Esophagus muscularis mucosa (tissue), 4 donors: ENCODE measurements at regions not wholly inside any gene's neighbourhood (a gene's known extent, or its start where the extent isn't known, plus 50 kb on each side); places are given as distances from the start of the nearest gene placed in this dataset.

ENCODE experiments used
- DNase-seq: peaks from one replicate; pipeline ENCODE4 v3.0.0-alpha.2; 2017; ENCODE audit errors: extremely low spot score
- H3K27ac ChIP-seq, 4 donors: fragments of 200-600 bp; sonication (generic); replicated peaks in 1 of 4; 1 replicate in 3 of 4; 2 replicates in 1 of 4; pipeline ENCODE4 v1.5.1; 2016 to 2019; ENCODE audit warnings: mild to moderate bottlenecking in 1 of 4
- H3K27me3 ChIP-seq, 4 donors: fragments of 200-600 bp; sonication (generic); one replicate each; pipeline versions ENCODE4 v1.5.1 to v1.6.0; 2016 to 2019
- H3K36me3 ChIP-seq, 4 donors: fragments of 200-600 bp; sonication (generic); one replicate each; pipeline ENCODE4 v1.5.1; 2016 to 2019
- H3K4me1 ChIP-seq, 4 donors: fragments of 200-600 bp; sonication (generic); one replicate each; pipeline ENCODE4 v1.5.1; 2016 to 2019
- H3K4me3 ChIP-seq, 4 donors: fragments of 200-600 bp; sonication (generic); 1 replicate in 2 of 4; 2 replicates in 2 of 4; pipeline ENCODE4 v1.5.1; 2016 to 2019; ENCODE audit warnings: mild to moderate bottlenecking in 4 of 4, moderate library complexity in 1 of 4
- H3K9me3 ChIP-seq, 4 donors: fragments of 200-600 bp; sonication (generic); 1 replicate in 3 of 4; 2 replicates in 1 of 4; pipeline ENCODE4 v1.5.1; 2016 to 2019
- CTCF ChIP-seq, 3 experiments: fragments of 200-600 bp in 2 of 3; fragments of 450-650 bp in 1 of 3; sonication (generic) in 2 of 3; IDR thresholded peaks; one replicate each; pipeline ENCODE4 v1.5.1; 2017 to 2019; ENCODE audit warnings: antibody characterized with exemption in 3 of 3, mild to moderate bottlenecking in 2 of 3, moderate library complexity in 1 of 3
- EP300 ChIP-seq: sonication (generic); formaldehyde crosslinking; IDR thresholded peaks from one replicate; pipeline ENCODE4 v1.6.1; 2017; ENCODE audit warnings: antibody characterized with exemption
- POLR2A ChIP-seq: fragments of 450-650 bp; IDR thresholded peaks from one replicate; pipeline ENCODE4 v1.6.1; 2017; ENCODE audit warnings: antibody characterized with exemption, moderate library complexity, mild to moderate bottlenecking, low read depth
- POLR2AphosphoS5 ChIP-seq, 2 donors: sonication (generic); formaldehyde crosslinking; IDR thresholded peaks; one replicate each; pipeline ENCODE4 v1.6.1; 2017; ENCODE audit warnings: antibody characterized with exemption in 2 of 2
- WGBS: methylation state at CpG from one replicate; pipeline ENCODE4 v1.1.5; 2018; 5-methylcytosine and 5-hydroxymethylcytosine counted together
- intact Hi-C: fragments of 100-400 bp; cut with DNase I; formaldehyde crosslinking; loops from one replicate; pipeline ENCODE4 v1.15.1; 2023

GRCh38 chr17:33528846-33529245 is 235.8 kb upstream of the ASIC2 start:
- H3K4me3 ChIP-seq, result no peak overlapping the region
- TF ChIP-seq EP300, result no peak
- no peak for TF ChIP-seq POLR2A
- no peak for TF ChIP-seq POLR2AphosphoS5 (IDR thresholded peaks at IDR 0.05)
- H3K9me3 ChIP-seq, result peaks cover 0 to 13% (median 10%) of the 10 kb centered on the region in 4 donors
- intact Hi-C loops, result no loop called here
- H3K36me3 ChIP-seq, result no peaks in the 10 kb centered on the region
- DNase-seq, result no peak
- H3K27ac ChIP-seq, result no peak overlapping the region
- H3K27me3 ChIP-seq, result no peaks in the 10 kb centered on the region
- 71% methylated on average over 1 of the region's 1 CpG for WGBS
- peaks cover 0 to 5% (median 2%) of the 10 kb centered on the region in 4 donors for H3K4me1 ChIP-seq

- intact Hi-C loops, result no loop called here
- Histone ChIP-seq H3K36me3 (no peaks in the 10 kb centered on the region), H3K4me1 (no peaks in the 10 kb centered on the region), H3K9me3 (peaks cover 0 to 13% (median 10%) of the 10 kb centered on the region in 4 donors), H3K4me3 (no peak overlapping the region), H3K27ac (no peak overlapping the region), H3K27me3 (no peaks in the 10 kb centered on the region)
- DNase-seq, result no peak
- 79% methylated on average over 9 of the region's 9 CpGs for WGBS
- TF ChIP-seq POLR2A, result no peak
- no peak for TF ChIP-seq CTCF (IDR thresholded peaks at IDR 0.05)
- no peak for TF ChIP-seq EP300
- TF ChIP-seq POLR2AphosphoS5 (IDR thresholded peaks at IDR 0.05), result no peak
These were observed 236.7 kb upstream of the ASIC2 start for GRCh38 chr17:33529816-33530215.

GRCh38 chr17:33531311-33531710 is 238.2 kb upstream of the ASIC2 start:
- intact Hi-C loops, result no loop called here
- TF ChIP-seq POLR2A (no peak), POLR2AphosphoS5 (IDR thresholded peaks at IDR 0.05) (no peak), CTCF (IDR thresholded peaks at IDR 0.05) (no peak), EP300 (no peak)
- no peak for DNase-seq
- Histone ChIP-seq H3K27ac (no peak overlapping the region), H3K9me3 (peaks cover 0 to 13% (median 10%) of the 10 kb centered on the region in 4 donors), H3K4me3 (no peak overlapping the region), H3K4me1 (no peaks in the 10 kb centered on the region), H3K27me3 (no peaks in the 10 kb centered on the region), H3K36me3 (no peaks in the 10 kb centered on the region)
- WGBS, result 82% methylated on average over 6 of the region's 6 CpGs

DNA sequence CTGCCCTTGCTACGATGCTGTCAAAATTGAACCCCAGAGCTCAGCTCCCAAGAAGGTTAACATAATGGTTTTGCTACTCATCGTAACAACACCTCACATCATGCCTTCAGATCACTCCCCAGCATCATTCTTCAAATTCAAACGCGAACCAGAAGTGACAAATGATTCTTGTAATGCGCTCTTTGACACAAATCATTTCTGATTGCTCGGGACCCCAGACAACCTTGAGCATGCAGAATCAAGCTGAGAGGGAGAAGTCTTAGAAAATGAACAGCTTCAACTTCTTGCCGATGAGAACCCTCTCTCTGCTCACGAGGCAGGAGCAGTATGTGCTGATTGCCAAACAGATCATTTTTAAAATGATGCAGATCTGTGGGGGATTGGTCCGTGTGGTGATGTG is 241.0 kb upstream of the ASIC2 start:
- Histone ChIP-seq H3K4me3 (no peak overlapping the region), H3K27me3 (no peaks in the 10 kb centered on the region), H3K36me3 (no peaks in the 10 kb centered on the region), H3K9me3 (no peaks in the 10 kb centered on the region), H3K4me1 (no peaks in the 10 kb centered on the region), H3K27ac (no peak overlapping the region)
- 68% methylated on average over 8 of the region's 9 CpGs for WGBS
- no peak for TF ChIP-seq POLR2AphosphoS5 (IDR thresholded peaks at IDR 0.05)
- no peak for TF ChIP-seq POLR2A
- no peak for TF ChIP-seq EP300
- no peak for TF ChIP-seq CTCF (IDR thresholded peaks at IDR 0.05)
- DNase-seq, result no peak
- intact Hi-C loops, result no loop called here

GRCh38 chr17:33545124-33545523 is 252.0 kb upstream of the ASIC2 start:
- TF ChIP-seq CTCF (IDR thresholded peaks at IDR 0.05) (no peak), POLR2A (no peak), POLR2AphosphoS5 (IDR thresholded peaks at IDR 0.05) (no peak), EP300 (no peak)
- Histone ChIP-seq H3K27me3 (peaks cover 0 to 9% (median 0%) of the 10 kb centered on the region in 4 donors), H3K27ac (no peak overlapping the region), H3K9me3 (no peaks in the 10 kb centered on the region), H3K4me3 (no peak overlapping the region), H3K4me1 (no peaks in the 10 kb centered on the region), H3K36me3 (no peaks in the 10 kb centered on the region)
- WGBS, result 83% methylated on average over 4 of the region's 4 CpGs
- no peak for DNase-seq
- intact Hi-C loops, result no loop called here
